NCI-H524 (cell line): ENCODE measurements at regions not wholly inside any gene's neighbourhood (a gene's known extent, or its start where the extent isn't known, plus 50 kb on each side); places are given as distances from the start of the nearest gene placed in this dataset.
A peak's percentile ranks its signal among the peaks of the same experiment; 100 is the strongest.

Source experiments
- DNase-seq, 2 experiments: peaks; one replicate each; lab custom pipeline; 2025; lab: John Stamatoyannopoulos, UW

GRCh38 chr9:91040371-91041215 lies 239.0 kb downstream of the SYK start:
- DNase-seq, result no peak

GRCh38 chr9:91042024-91042423 lies 240.4 kb downstream of the SYK start:
- DNase-seq, result no peak

GRCh38 chr9:91042541-91042940 lies 240.9 kb downstream of the SYK start:
- no peak for DNase-seq

- no peak for DNase-seq
Measured at GRCh38 chr9:91043056-91043810, 241.6 kb downstream of the SYK start.

GRCh38 chr9:91043811-91044175 lies 242.2 kb downstream of the SYK start:
- no peak for DNase-seq

- DNase-seq, result no peak
Measured at GRCh38 chr9:91044354-91044753, 242.7 kb downstream of the SYK start.

- no peak for DNase-seq
Measured at GRCh38 chr9:91045041-91045440, 243.4 kb downstream of the SYK start.

DNA sequence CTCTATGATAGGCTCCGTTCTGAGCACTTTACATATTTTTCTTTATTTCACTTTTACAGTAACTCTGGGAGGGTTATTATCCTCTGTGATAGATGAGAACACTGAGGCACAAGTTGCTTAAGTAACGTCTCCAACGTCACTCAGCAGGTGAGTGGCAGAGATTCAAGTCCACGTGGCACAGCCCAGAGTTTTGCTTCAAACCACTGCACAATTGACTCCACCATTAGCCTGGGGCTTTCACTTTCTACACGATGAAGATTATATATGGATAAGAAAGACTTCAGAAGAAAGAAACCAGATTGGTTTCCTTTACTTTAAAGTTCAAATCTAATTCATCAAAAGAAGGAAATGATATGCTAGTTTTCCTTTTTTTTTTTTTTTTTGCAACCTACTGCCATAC lies 245.9 kb downstream of the SYK start:
- no peak for DNase-seq

GRCh38 chr9:91047993-91048607 lies 246.5 kb downstream of the SYK start:
- DNase-seq, result no peak

- peak; percentile 5 to 24 for DNase-seq
Measured at GRCh38 chr9:91048749-91049148, 247.1 kb downstream of the SYK start.

DNA sequence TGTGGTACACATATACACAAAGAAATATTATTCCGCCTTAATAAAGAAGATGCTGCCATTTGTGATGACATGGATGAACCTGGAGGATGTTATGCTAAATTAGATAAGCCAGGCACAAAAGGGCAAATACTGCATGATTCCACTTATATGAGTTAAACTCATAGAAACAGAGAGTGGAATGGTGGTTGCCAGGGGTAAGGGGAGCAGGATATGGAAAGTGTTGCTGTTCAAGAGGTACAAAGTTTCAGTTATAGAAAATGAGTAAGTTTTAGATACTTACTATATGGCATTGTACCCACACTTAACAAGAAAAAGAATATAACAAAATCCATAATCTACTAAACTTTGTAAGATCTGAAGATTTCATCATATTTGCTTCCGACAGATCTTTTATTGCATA lies 252.2 kb downstream of the SYK start:
- no peak for DNase-seq

DNA sequence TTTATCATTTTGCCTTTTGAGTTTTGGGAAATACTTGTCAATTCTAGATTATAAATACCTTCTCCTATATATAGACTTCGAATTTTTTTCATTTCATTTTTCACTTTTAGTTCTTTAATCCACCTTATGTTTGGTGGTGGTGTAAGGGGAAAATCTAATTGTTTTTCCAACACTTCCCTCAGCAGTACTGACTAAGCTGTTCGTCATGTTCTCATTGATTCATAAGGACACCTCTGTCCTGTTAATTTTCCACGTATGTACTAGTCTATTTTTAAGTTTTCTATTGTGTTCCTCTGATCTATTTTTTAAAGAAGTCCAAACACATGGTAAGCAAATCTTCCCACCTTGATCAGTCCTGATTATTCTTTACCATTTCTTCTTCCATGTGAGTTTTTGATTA lies 254.2 kb downstream of the SYK start:
- no peak for DNase-seq

GRCh38 chr9:91056486-91056885 lies 254.9 kb downstream of the SYK start:
- DNase-seq, result no peak

DNA sequence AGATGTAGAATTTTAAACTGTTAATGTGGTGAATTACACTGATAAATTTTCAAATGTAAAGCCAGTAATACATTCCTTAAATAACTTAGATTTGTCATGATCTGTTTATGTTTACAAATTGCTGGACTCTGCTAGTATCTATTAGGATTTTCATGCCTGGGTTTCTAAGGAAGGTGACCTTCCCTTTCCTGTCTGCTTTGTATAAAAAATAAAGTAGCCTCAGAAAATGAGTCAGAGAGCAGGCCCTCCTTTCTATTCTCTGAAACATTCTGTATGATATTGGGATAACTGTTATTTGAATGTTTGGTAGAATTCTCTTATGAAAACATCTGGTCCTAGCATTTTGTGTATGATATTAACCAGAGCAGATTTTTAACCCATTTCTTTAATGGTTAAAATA lies 255.3 kb downstream of the SYK start:
- no peak for DNase-seq

- DNase-seq, result no peak
Measured at GRCh38 chr9:91059713-91060112, 258.1 kb downstream of the SYK start.

DNA sequence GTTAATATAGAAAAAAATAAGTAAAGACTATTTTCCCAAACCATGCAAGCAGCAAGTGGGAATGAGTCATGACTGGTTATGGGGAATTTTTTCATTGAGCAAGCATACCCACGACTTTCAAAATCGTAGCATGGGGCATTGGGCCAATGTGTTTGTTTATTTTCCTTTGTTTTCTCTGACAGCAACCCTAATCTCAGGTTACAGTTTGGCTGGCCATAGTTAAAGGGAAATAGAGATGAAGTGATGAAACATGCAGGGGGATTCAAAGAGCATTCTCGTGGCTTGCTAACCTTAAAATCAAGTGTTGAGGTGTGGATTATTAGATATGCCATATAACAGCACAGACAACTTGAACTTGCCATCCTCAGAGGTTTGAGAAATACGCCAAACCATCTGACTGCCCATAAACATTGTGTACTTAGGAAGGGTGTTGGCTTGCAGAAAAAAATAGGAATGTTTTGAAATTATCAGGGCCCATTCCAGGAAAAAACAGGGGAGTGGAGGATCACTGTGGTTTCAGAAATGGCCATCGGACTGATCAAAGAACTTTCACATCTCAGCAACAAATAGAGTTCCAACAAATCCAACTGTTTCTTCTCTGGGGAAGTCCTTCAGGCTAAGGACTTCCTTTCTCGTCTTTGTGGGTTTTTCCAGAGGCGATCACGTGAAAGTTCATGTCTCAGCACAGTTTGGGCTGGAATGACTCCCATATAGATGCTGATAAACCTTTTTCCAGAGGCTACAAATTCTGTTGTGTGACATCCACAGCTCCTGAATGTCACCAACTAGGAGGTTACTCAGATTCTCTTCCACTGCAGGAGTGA lies 259.1 kb downstream of the SYK start:
- DNase-seq, result no peak

GRCh38 chr9:91061506-91061905 lies 259.9 kb downstream of the SYK start:
- DNase-seq, result no peak

- DNase-seq, result no peak
Measured at GRCh38 chr9:91062281-91062680, 260.7 kb downstream of the SYK start.

DNA sequence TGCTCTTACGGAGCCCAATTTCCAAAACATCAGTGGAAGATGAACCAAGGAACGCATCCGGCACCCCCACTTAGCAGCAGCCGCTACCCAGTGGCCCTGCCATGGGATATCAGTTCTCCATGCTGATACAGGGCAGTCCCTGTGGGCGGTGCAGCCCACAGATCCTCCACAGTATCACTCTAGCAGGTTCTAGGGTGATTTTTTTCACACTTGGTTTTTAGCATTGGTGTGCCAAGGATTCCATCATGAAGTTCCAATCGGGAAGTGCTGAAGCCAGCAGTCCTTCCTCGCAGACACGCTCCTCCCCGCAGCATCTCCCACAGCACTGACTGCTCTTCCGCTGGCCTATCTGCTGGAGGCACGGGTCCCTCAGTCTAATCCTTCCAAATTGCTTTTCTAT lies 261.9 kb downstream of the SYK start:
- DNase-seq, result no peak

DNA sequence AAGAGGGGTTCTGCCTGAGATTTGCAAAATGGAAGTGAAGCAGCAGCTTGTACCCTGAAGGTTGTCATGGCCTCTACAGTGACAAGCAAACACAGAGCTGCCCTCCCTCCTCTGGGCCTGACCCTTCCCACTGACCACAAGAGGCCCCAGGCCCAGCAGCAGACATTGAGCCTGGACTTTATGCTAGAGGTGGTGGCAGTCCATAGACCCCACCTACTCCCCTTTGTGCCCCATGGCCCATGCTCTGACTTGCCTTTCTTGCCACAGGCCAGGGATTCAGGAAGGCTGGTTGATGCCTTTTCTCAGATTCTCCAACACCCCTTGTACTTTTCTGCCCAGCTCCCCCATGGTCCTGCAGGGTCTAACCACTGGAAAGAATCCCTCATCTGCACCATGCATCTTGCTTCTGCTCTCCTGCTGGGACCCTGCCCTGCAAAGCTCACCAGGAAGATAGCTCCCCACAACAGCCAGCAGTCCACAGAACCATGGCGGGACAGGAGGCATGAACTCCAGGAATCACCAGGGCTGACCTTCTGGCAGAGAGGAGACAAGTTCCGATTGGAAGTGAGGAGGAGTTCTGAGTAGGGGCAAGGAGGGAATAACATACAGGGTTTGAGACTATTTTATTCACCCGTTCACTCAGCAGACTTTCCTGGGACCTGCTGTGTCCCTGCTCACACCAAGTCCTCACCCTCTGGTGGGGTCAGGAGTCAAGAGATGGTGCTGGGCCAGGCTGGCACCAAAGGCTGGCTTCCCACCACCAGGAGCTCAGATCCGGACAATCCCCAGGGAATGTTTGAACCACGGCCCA lies 263.8 kb downstream of the SYK start:
- DNase-seq, result no peak

DNA sequence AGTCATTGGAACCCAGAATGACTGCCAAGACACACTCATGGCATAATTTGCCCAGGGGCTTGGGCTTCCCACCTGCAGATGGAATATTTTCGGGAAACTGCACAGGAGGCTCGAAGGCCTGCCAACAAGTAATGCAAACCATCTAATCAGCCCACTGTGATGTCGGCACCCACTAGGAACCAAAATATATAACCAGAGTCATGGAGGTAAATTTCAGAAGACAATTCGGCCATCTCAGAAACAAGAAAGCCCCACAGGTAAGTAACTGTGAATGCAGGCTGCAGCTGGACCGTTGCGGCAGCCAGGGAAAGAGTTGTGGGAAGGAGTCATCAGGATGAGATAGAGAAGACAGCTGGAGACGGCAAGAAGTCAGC lies 264.4 kb downstream of the SYK start:
- DNase-seq, result no peak
